Panc1 (cell line): ENCODE measurements at regions not wholly inside any gene's neighbourhood (a gene's known extent, or its start where the extent isn't known, plus 50 kb on each side); places are given as distances from the start of the nearest gene placed in this dataset.

Experiments used
- CTCF ChIP-seq: fragments of 450-650 bp; IDR thresholded peaks from 2 replicates; pipeline ENCODE4 v1.5.1; 2017; ENCODE audit warnings: mild to moderate bottlenecking
- POLR2AphosphoS5 ChIP-seq: IDR thresholded peaks from 2 replicates; pipeline ENCODE4 v1.6.1; 2012; ENCODE audit warnings: mild to moderate bottlenecking, low read depth, low read length, moderate library complexity
- REST ChIP-seq, 2 experiments: IDR thresholded peaks; 2 replicates each; pipeline ENCODE4 v1.6.1; 2011 to 2012; ENCODE audit warnings: low read depth in 2 of 2, control low read depth in 1 of 2, low read length in 1 of 2, mild to moderate bottlenecking in 1 of 2, moderate library complexity in 1 of 2; ENCODE audit not compliant: insufficient read depth in 1 of 2
- SIN3A ChIP-seq: IDR thresholded peaks from 2 replicates; pipeline ENCODE4 v1.6.1; 2012; ENCODE audit warnings: low read depth, mild to moderate bottlenecking, low read length, moderate library complexity, borderline replicate concordance; ENCODE audit not compliant: insufficient read depth
- TCF7L2 ChIP-seq: IDR thresholded peaks from 2 replicates; pipeline ENCODE4 v1.6.1; 2011; ENCODE audit warnings: mild to moderate bottlenecking, low read depth, low read length, inconsistent platforms

DNA sequence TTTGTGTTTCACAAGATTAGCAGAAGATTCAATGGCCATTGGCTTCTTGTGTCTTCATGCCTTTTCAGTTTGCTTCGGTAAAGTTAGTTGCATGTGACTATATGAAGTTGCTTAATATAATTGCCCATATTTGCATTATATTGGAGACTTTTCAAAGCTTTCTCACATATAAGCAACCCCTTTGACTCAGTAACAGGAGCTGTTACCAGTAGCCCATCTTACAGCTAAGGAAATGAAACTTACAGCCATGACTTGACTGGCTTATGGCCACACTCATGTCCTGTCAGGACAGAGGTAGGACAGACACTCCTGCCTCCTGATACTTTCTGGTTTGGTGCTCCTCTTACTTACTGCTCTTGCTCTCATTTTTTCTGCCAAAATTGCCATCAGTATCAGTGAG lies 1082.1 kb downstream of the BCL11B start:
- TF ChIP-seq CTCF (no peak), POLR2AphosphoS5 (no peak), REST (IDR thresholded peaks at IDR 0.05; ENCODE audit: insufficient read depth in 1 of 2, low read depth in 2 of 2, low read length in 1 of 2) (no peak), SIN3A (no peak), TCF7L2 (no peak)
